Right lobe of liver (tissue), 4 donors: ENCODE measurements at regions not wholly inside any gene's neighbourhood (a gene's known extent, or its start where the extent isn't known, plus 50 kb on each side); places are given as distances from the start of the nearest gene placed in this dataset.

Source experiments
- POLR2A ChIP-seq: fragments of 450-650 bp; IDR thresholded peaks from one replicate; pipeline ENCODE4 v1.6.1; 2017; ENCODE audit warnings: antibody characterized with exemption, mild to moderate bottlenecking
- TF ChIP-seq, protein P1 (sequence below), 4 donors: fragments of 200-600 bp in 3 of 4; fragments of 450-650 bp in 1 of 4; IDR thresholded peaks; one replicate each; pipeline versions ENCODE4 v1.5.1 to v1.8.0; 2016 to 2022; ENCODE audit warnings: antibody characterized with exemption in 4 of 4, mild to moderate bottlenecking in 2 of 4
- donor health status: DM: no; HTN: no; CAD: no.
- donor health status: DM: no; HTN: no; CAD: no.
- donor health status: DM: no; HTN: yes; CAD: no.

DNA sequence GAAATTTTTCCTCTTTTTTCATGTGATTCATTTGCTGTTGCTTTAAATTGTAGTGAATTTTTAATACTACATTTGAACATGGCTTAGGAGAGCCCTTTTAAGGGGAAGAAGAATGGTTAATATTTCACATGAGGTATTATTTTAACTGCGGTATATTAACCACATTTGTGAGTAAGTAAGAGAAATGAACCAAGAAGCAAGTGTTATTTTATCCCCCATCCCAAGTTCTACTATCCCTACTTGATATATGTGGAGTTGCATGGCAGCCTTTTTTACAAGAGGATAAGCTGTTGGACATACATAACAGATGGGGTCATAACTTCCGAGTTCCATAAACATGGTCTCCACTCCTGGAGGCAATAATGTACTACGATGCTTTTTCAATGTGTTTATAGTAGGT lies 623.3 kb downstream of the LRFN5 start:
- TF ChIP-seq, protein P1, sequence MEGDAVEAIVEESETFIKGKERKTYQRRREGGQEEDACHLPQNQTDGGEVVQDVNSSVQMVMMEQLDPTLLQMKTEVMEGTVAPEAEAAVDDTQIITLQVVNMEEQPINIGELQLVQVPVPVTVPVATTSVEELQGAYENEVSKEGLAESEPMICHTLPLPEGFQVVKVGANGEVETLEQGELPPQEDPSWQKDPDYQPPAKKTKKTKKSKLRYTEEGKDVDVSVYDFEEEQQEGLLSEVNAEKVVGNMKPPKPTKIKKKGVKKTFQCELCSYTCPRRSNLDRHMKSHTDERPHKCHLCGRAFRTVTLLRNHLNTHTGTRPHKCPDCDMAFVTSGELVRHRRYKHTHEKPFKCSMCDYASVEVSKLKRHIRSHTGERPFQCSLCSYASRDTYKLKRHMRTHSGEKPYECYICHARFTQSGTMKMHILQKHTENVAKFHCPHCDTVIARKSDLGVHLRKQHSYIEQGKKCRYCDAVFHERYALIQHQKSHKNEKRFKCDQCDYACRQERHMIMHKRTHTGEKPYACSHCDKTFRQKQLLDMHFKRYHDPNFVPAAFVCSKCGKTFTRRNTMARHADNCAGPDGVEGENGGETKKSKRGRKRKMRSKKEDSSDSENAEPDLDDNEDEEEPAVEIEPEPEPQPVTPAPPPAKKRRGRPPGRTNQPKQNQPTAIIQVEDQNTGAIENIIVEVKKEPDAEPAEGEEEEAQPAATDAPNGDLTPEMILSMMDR (IDR thresholded peaks at IDR 0.05) = no peak
- TF ChIP-seq POLR2A = no peak
